ENCODE measurements at regions not wholly inside any gene's neighbourhood (a gene's known extent, or its start where the extent isn't known, plus 50 kb on each side); places are given as distances from the start of the nearest gene placed in this dataset.

- H3K27ac ChIP-seq (ENCODE audit: low read length), result no peak overlapping the region
- H3F3A ChIP-seq (ENCODE audit: insufficient read depth, low read length), result no peaks in the 10 kb centered on the region
- H3K9me2 ChIP-seq (replicated peaks; ENCODE audit: insufficient read depth, low read length), result no peaks in the 10 kb centered on the region
- H3K9me3 ChIP-seq (replicated peaks; ENCODE audit: insufficient read depth, low read length), result no peaks in the 10 kb centered on the region
- H3K36me3 ChIP-seq (replicated peaks; ENCODE audit: insufficient read depth, low read length), result no peaks in the 10 kb centered on the region
- no peaks in the 10 kb centered on the region for H4K20me1 ChIP-seq (ENCODE audit: insufficient read depth, low read length)
- no peak overlapping the region for H3K4me3 ChIP-seq (ENCODE audit: low read length)
- no peak for DNase-seq
- H3K9ac ChIP-seq (ENCODE audit: low read length), result no peak overlapping the region
- no peaks in the 10 kb centered on the region for H3K4me1 ChIP-seq (ENCODE audit: low read length)
- H3K27me3 ChIP-seq (replicated peaks; ENCODE audit: insufficient read depth, low read length), result no peaks in the 10 kb centered on the region
- H3K79me2 ChIP-seq (ENCODE audit: low read length), result no peaks in the 10 kb centered on the region
- H2AFZ ChIP-seq (ENCODE audit: low read length), result no peak overlapping the region
- TF ChIP-seq CTCF (IDR thresholded peaks at IDR 0.05; ENCODE audit: low read length), result no peak
- no peak for TF ChIP-seq EZH2phosphoT487 (IDR thresholded peaks at IDR 0.05; ENCODE audit: low read length)
- TF ChIP-seq EZH2 (optimal IDR thresholded peaks at IDR 0.05; ENCODE audit: low read depth, low read length), result no peak
- no peak overlapping the region for H3K4me2 ChIP-seq (ENCODE audit: low read depth, low read length)
Observed at GRCh38 chr2:173854141-173854540, 111.0 kb downstream of the SP3 start.

- H3K9me3 ChIP-seq (replicated peaks; ENCODE audit: insufficient read depth, low read length), result no peaks in the 10 kb centered on the region
- no peak overlapping the region for H3K4me3 ChIP-seq (ENCODE audit: low read length)
- TF ChIP-seq CTCF (IDR thresholded peaks at IDR 0.05; ENCODE audit: low read length), result no peak
- TF ChIP-seq EZH2phosphoT487 (IDR thresholded peaks at IDR 0.05; ENCODE audit: low read length), result no peak
- TF ChIP-seq EZH2 (optimal IDR thresholded peaks at IDR 0.05; ENCODE audit: low read depth, low read length), result no peak
- no peak overlapping the region for H3K9ac ChIP-seq (ENCODE audit: low read length)
- no peaks in the 10 kb centered on the region for H3K4me1 ChIP-seq (ENCODE audit: low read length)
- H4K20me1 ChIP-seq (ENCODE audit: insufficient read depth, low read length), result no peaks in the 10 kb centered on the region
- H3K27ac ChIP-seq (ENCODE audit: low read length), result no peak overlapping the region
- H3K79me2 ChIP-seq (ENCODE audit: low read length), result no peaks in the 10 kb centered on the region
- no peaks in the 10 kb centered on the region for H3F3A ChIP-seq (ENCODE audit: insufficient read depth, low read length)
- no peaks in the 10 kb centered on the region for H3K27me3 ChIP-seq (replicated peaks; ENCODE audit: insufficient read depth, low read length)
- DNase-seq, result no peak
- H2AFZ ChIP-seq (ENCODE audit: low read length), result no peak overlapping the region
- no peak overlapping the region for H3K4me2 ChIP-seq (ENCODE audit: low read depth, low read length)
- no peaks in the 10 kb centered on the region for H3K9me2 ChIP-seq (replicated peaks; ENCODE audit: insufficient read depth, low read length)
- no peaks in the 10 kb centered on the region for H3K36me3 ChIP-seq (replicated peaks; ENCODE audit: insufficient read depth, low read length)
Observed at GRCh38 chr2:173854840-173855239, 110.3 kb downstream of the SP3 start.

GRCh38 chr2:173855661-173856060 is 109.5 kb downstream of the SP3 start:
- Histone ChIP-seq H3F3A (ENCODE audit: insufficient read depth, low read length) (no peaks in the 10 kb centered on the region), H3K4me1 (ENCODE audit: low read length) (no peaks in the 10 kb centered on the region), H3K9me3 (replicated peaks; ENCODE audit: insufficient read depth, low read length) (no peaks in the 10 kb centered on the region), H3K79me2 (ENCODE audit: low read length) (no peaks in the 10 kb centered on the region), H3K36me3 (replicated peaks; ENCODE audit: insufficient read depth, low read length) (no peaks in the 10 kb centered on the region), H2AFZ (ENCODE audit: low read length) (no peak overlapping the region), H3K27me3 (replicated peaks; ENCODE audit: insufficient read depth, low read length) (no peaks in the 10 kb centered on the region), H3K9ac (ENCODE audit: low read length) (no peak overlapping the region), H3K4me2 (ENCODE audit: low read depth, low read length) (no peak overlapping the region), H3K4me3 (ENCODE audit: low read length) (no peak overlapping the region), H4K20me1 (ENCODE audit: insufficient read depth, low read length) (no peaks in the 10 kb centered on the region), H3K9me2 (replicated peaks; ENCODE audit: insufficient read depth, low read length) (no peaks in the 10 kb centered on the region), H3K27ac (ENCODE audit: low read length) (no peak overlapping the region)
- DNase-seq, result no peak
- TF ChIP-seq EZH2 (optimal IDR thresholded peaks at IDR 0.05; ENCODE audit: low read depth, low read length) (no peak), EZH2phosphoT487 (IDR thresholded peaks at IDR 0.05; ENCODE audit: low read length) (no peak), CTCF (IDR thresholded peaks at IDR 0.05; ENCODE audit: low read length) (no peak)
